Endothelial cell of umbilical vein (primary cell): ENCODE measurements at regions not wholly inside any gene's neighbourhood (a gene's known extent, or its start where the extent isn't known, plus 50 kb on each side); places are given as distances from the start of the nearest gene placed in this dataset.

Source experiments
- BruUV-seq: library from RNA; stranded (reverse); fragments of 400-500 nt; replicated peaks from 2 replicates; lab custom pipeline; 2021; lab: Mats Ljungman, UMichigan
- CTCF ChIA-PET: fragments of 300-600, 350-600 bp; sonication (Branson Sonifier 250); formaldehyde crosslinking; loops from one replicate; lab custom pipeline; 2021; ENCODE audit warnings: antibody characterized with exemption, inconsistent platforms; lab: Charles Lee
- POLR2A ChIA-PET: fragments of 300-600, 350-600 bp; sonication (Branson Sonifier 250); formaldehyde crosslinking; loops from one replicate; lab custom pipeline; 2021; ENCODE audit warnings: antibody characterized with exemption, inconsistent platforms; lab: Charles Lee
- DNase-seq: peaks from one replicate; pipeline ENCODE4 v3.0.0-alpha.2; 2011; ENCODE audit warnings: low read depth, low spot score
- FAIRE-seq: peaks from 2 replicates; lab custom pipeline; 2011; peaks lifted over from hg19 to GRCh38; lab: Jason Lieb, UNC
- H2AFZ ChIP-seq: 2 replicates; pipeline ENCODE4 v1.6.0; 2012; ENCODE audit warnings: low read depth, low read length, control low read depth, inconsistent platforms
- H3K27ac ChIP-seq: 2 replicates; pipeline ENCODE4 v1.5.1; 2011; ENCODE audit warnings: low read depth, mild to moderate bottlenecking, control low read depth, low read length, moderate library complexity; ENCODE audit not compliant: insufficient read depth
- H3K27me3 ChIP-seq, 2 experiments: 2 replicates each; pipeline versions ENCODE4 v1.6.0 to v1.6.1; 2011; ENCODE audit warnings: low read length in 2 of 2, mixed read lengths in 1 of 2; ENCODE audit not compliant: control insufficient read depth in 2 of 2, insufficient read depth in 2 of 2
- H3K36me3 ChIP-seq, 2 experiments: 2 replicates in 1 of 2; 3 replicates in 1 of 2; pipeline ENCODE4 v1.5.1; 2011; ENCODE audit warnings: low read length in 2 of 2, mild to moderate bottlenecking in 1 of 2, moderate library complexity in 1 of 2; ENCODE audit not compliant: control insufficient read depth in 2 of 2, insufficient read depth in 2 of 2; ENCODE audit errors: extremely low read depth in 1 of 2
- H3K4me1 ChIP-seq: 3 replicates; pipeline ENCODE4 v1.5.1; 2011; ENCODE audit warnings: mild to moderate bottlenecking, low read length; ENCODE audit not compliant: control insufficient read depth, insufficient read depth; ENCODE audit errors: extremely low read depth
- H3K4me2 ChIP-seq: 2 replicates; pipeline ENCODE4 v1.6.1; 2011; ENCODE audit warnings: low read length, control low read depth, mixed read lengths; ENCODE audit not compliant: insufficient read depth
- H3K4me3 ChIP-seq, 3 experiments: fragments of 200-600 bp in 1 of 3; sonication (generic), shearing (Covaris generic) in 1 of 3; replicated peaks in 1 of 3; 2 replicates each; pipeline ENCODE4 v1.5.1; 2011 to 2016; ENCODE audit warnings: control low read depth in 3 of 3, low read length in 3 of 3, mild to moderate bottlenecking in 2 of 3, inconsistent platforms in 1 of 3, low read depth in 1 of 3, moderate library complexity in 1 of 3; ENCODE audit not compliant: insufficient read depth in 1 of 3
- H3K79me2 ChIP-seq: 2 replicates; pipeline ENCODE4 v1.6.0; 2012; ENCODE audit warnings: low read length, inconsistent platforms; ENCODE audit not compliant: control insufficient read depth, insufficient read depth
- H3K9ac ChIP-seq: replicated peaks from 2 replicates; pipeline ENCODE3; 2011; ENCODE audit warnings: low read length, control low read depth; ENCODE audit not compliant: insufficient read depth; ENCODE audit errors: extremely low read depth
- H3K9me1 ChIP-seq: replicated peaks from 3 replicates; pipeline ENCODE4 v1.6.0; 2011; ENCODE audit warnings: mild to moderate bottlenecking, low read length; ENCODE audit not compliant: control insufficient read depth, insufficient read depth; ENCODE audit errors: extremely low read depth
- H3K9me3 ChIP-seq: replicated peaks from 2 replicates; pipeline ENCODE4 v1.5.1; 2012; ENCODE audit warnings: low read length, inconsistent platforms; ENCODE audit not compliant: control insufficient read depth, insufficient read depth
- H4K20me1 ChIP-seq: replicated peaks from 2 replicates; pipeline ENCODE3; 2011; ENCODE audit warnings: mild to moderate bottlenecking, low read length; ENCODE audit not compliant: control insufficient read depth, insufficient read depth; ENCODE audit errors: extremely low read depth
- EZH2 ChIP-seq: IDR thresholded peaks from 2 replicates; pipeline ENCODE4 v1.6.1; 2012; ENCODE audit warnings: borderline replicate concordance, low read depth, mild to moderate bottlenecking, moderate library complexity, low read length, inconsistent platforms; ENCODE audit not compliant: severe bottlenecking
- FOS ChIP-seq: IDR thresholded peaks from 2 replicates; pipeline ENCODE4 v1.6.1; 2011; ENCODE audit warnings: mild to moderate bottlenecking, low read length, moderate library complexity, borderline replicate concordance; ENCODE audit not compliant: insufficient read depth
- GATA2 ChIP-seq: IDR thresholded peaks from 2 replicates; pipeline ENCODE4 v1.7.0; 2011; ENCODE audit warnings: low read depth, mild to moderate bottlenecking, moderate library complexity, mixed read lengths, low read length; ENCODE audit not compliant: insufficient read length, insufficient read depth
- JUN ChIP-seq: IDR thresholded peaks from 2 replicates; pipeline ENCODE4 v1.6.1; 2011; ENCODE audit warnings: borderline replicate concordance, low read depth; ENCODE audit not compliant: insufficient read length, insufficient read depth
- MYC ChIP-seq: IDR thresholded peaks from one replicate; pipeline ENCODE4 v1.6.1; 2011; ENCODE audit warnings: mild to moderate bottlenecking, low read depth, low read length
- POLR2A ChIP-seq: IDR thresholded peaks from 2 replicates; pipeline ENCODE4 v1.6.1; 2012; ENCODE audit warnings: low read depth, mild to moderate bottlenecking, control low read depth, low read length
- POLR2AphosphoS5 ChIP-seq: IDR thresholded peaks from 2 replicates; pipeline ENCODE4 v1.6.1; 2012; ENCODE audit warnings: low read depth, mild to moderate bottlenecking, control low read depth, low read length, moderate library complexity; ENCODE audit not compliant: insufficient read depth
- dilution Hi-C: fragments of 300-500 bp; cut with MboI; formaldehyde crosslinking; loops from one replicate; pipeline ENCODE4 v1.15.0; 2019; ENCODE audit warnings: low sequenced_read_pairs; ENCODE audit not compliant: extremely low pct_ligation_motif_present
- intact Hi-C: fragments of 100-400 bp; cut with micrococcal nuclease; formaldehyde crosslinking; loops from one replicate; pipeline ENCODE4 v1.10.0; 2022
- TF ChIP-seq, protein P1 (sequence below): IDR thresholded peaks from 2 replicates; pipeline ENCODE4 v1.6.1; 2011; ENCODE audit not compliant: insufficient read depth, insufficient read length
- TF ChIP-seq, protein P2 (sequence below), 2 donors: IDR thresholded peaks; 1 replicate in 1 of 2; 2 replicates in 1 of 2; pipeline ENCODE4 v1.5.1; 2011; ENCODE audit warnings: low read length in 2 of 2, mild to moderate bottlenecking in 2 of 2, moderate library complexity in 2 of 2, control low read depth in 1 of 2, inconsistent platforms in 1 of 2, low read depth in 1 of 2; ENCODE audit not compliant: insufficient read depth in 1 of 2; ENCODE audit errors: extremely low read depth in 1 of 2

DNA sequence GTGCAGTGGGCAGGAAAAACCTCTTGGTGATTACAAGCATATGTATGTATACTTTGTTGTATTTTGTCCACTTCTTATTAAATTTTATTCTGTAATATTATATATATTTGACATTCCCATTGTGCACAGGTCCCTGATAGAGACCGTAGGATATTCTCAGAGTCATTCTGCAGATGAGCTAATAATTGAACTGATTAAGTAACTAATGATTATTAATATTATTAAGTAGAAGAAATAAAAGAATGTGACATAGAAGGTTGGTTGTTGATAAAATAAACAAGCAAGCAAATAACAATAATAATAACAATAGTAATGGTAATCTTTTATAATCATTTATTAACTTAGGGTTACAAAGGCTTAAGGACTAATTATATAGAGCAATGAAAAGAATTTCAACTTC lies 780.6 kb upstream of the ZWINT start:
- intact Hi-C loops (no loop called here), dilution Hi-C loops (no loop called here)
- TF ChIP-seq GATA2, result no peak
- TF ChIP-seq, protein P1, sequence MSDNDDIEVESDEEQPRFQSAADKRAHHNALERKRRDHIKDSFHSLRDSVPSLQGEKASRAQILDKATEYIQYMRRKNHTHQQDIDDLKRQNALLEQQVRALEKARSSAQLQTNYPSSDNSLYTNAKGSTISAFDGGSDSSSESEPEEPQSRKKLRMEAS, result no peak
- TF ChIP-seq POLR2AphosphoS5, result no peak
- TF ChIP-seq JUN, result no peak
- no peak for TF ChIP-seq FOS
- no peak for TF ChIP-seq EZH2
- no peak for TF ChIP-seq POLR2A
- TF ChIP-seq, protein P2, sequence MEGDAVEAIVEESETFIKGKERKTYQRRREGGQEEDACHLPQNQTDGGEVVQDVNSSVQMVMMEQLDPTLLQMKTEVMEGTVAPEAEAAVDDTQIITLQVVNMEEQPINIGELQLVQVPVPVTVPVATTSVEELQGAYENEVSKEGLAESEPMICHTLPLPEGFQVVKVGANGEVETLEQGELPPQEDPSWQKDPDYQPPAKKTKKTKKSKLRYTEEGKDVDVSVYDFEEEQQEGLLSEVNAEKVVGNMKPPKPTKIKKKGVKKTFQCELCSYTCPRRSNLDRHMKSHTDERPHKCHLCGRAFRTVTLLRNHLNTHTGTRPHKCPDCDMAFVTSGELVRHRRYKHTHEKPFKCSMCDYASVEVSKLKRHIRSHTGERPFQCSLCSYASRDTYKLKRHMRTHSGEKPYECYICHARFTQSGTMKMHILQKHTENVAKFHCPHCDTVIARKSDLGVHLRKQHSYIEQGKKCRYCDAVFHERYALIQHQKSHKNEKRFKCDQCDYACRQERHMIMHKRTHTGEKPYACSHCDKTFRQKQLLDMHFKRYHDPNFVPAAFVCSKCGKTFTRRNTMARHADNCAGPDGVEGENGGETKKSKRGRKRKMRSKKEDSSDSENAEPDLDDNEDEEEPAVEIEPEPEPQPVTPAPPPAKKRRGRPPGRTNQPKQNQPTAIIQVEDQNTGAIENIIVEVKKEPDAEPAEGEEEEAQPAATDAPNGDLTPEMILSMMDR (IDR thresholded peaks at IDR 0.05; ENCODE audit: extremely low read depth in 1 of 2, insufficient read depth in 1 of 2, low read depth in 1 of 2, low read length in 2 of 2), result no peak
- no peak for TF ChIP-seq MYC
- no peaks in the 10 kb centered on the region for H3K27me3 ChIP-seq
- no peaks in the 10 kb centered on the region for H3K79me2 ChIP-seq
- no peak overlapping the region for H3K4me2 ChIP-seq
- H3K4me3 ChIP-seq, result no peak overlapping the region
- no peak overlapping the region for H3K9ac ChIP-seq
- FAIRE-seq (no peak), DNase-seq (no peak)
- no peaks in the 10 kb centered on the region for H3K9me1 ChIP-seq
- ChIA-PET CTCF (no interaction called here), POLR2A (no interaction called here)
- no peak overlapping the region for H2AFZ ChIP-seq
- no peaks in the 10 kb centered on the region for H4K20me1 ChIP-seq
- BruUV-seq, result no TSS peak
- no peak overlapping the region for H3K27ac ChIP-seq
- H3K36me3 ChIP-seq, result no peaks in the 10 kb centered on the region
- H3K4me1 ChIP-seq, result no peaks in the 10 kb centered on the region
- H3K9me3 ChIP-seq, result peaks cover 2% of the 10 kb centered on the region
